ENCODE measurements at regions not wholly inside any gene's neighbourhood (a gene's known extent, or its start where the extent isn't known, plus 50 kb on each side); places are given as distances from the start of the nearest gene placed in this dataset.
"Not testable (repeated sequence)": the region's sequence is repeated elsewhere in the genome, so short reads cannot be mapped to it uniquely, and the experiment has no call there.

DNA sequence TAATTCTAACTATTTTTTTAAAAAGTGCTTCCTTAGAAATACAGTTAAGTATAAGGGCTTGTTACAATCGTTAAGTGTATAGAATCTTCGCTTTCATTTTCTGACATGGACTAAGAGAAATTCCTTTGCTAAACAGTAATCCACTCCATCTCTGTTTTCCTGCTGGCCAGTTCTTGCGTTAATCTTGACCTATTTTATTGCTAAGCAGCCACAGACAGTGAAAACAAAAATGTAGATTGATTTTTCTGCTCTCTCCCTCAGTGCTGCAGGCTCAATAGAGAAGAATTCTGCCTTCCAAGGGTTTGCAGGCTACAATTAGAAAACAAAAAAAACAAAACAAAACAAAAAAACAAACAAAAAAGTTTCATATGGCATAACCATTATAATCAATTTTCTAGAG, 310.4 kb upstream of the ADARB2 start:
- DNase-seq: no peak

DNA sequence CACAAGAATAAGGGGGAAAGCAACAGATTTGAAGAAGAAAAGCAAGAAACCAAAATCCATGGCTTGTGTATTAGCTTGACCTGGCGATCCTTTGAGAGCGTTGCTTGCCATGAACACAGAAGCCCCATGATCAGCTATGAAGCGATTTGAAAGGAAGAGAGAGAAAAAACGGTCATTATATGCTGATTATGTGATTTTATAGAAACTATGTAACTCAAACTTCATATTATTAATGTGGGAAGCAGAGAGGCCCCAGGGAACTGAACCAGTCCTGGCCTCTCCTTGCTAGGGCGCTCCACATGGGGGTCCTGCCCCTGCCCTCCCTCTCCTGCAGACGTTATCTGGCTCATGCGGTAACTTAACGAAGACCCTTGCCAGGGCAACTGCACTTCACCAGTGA, 306.1 kb upstream of the ADARB2 start:
- DNase-seq: no peak

DNA sequence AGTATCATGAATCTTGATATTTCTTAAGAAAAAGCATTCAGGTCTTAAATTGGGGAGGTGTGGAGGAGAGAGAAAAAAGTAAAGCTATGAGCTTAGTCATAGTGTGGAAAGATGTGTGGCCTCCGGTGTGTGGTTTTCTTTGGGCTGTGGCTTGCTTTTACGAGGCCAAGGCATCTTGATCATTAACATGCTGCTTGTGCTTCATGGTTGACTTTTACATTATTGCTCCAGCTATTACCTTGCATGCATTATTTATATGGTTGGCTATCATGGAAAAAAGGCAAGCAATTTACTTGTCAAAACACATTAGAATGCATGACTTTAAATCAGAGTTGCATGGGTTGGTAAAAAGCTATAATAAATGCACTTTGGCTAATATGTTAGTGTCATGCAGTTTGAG, 300.7 kb upstream of the ADARB2 start:
- DNase-seq: no peak

DNA sequence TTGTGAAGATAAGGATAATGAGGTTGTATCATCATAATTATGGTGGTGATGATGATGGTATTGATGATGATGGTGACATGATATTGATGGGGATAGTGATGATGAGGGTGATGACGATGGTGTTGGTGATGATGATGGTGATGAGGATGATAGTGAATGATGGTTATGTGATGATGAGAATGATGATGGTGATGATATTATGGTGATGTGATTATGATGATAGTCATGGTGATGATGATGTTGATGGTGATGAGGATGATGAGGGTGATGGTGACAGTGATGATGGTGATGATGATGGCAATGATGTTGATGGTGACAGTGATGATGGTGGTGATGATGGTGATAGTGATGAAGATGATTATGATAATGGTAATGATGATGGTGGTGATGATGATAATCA, 299.9 kb upstream of the ADARB2 start:
- no peak for DNase-seq

DNA sequence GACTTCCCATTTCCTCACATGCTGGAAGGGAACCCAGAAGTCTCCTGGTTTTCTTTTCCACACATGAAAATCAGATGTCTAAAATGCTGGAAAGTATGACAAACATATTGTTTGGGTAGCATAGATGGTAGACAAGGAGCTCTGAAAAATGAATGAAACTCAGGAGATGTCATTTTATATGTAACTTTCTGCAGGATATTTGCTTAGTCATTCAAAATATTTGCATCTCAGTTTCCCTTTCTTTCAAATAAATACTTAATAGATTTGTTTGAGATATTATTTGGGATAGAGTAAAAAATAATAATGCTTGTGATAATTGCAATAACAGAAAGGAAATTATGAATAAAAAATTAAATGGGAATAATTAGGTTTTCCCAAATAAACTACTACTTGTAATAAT, 298.9 kb upstream of the ADARB2 start:
- no peak for DNase-seq

DNA sequence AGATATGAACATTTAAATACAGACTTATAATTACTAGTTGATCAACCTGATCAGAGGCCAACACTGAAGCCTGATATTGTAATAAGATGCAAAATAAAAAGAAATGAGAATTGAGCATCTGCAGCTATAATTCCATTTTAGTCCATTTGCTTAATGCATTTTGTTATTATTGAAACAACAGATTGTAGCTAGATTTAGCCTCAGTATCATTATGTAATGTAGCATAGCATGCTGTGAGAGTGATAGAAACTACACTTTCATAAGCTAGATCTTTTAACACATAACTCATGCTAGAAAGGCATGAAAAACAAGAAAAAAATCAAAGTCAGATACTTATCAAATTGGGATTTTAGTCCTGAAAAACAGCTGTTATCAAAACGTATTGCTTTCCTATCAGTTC, 292.7 kb upstream of the ADARB2 start:
- DNase-seq: no peak

DNA sequence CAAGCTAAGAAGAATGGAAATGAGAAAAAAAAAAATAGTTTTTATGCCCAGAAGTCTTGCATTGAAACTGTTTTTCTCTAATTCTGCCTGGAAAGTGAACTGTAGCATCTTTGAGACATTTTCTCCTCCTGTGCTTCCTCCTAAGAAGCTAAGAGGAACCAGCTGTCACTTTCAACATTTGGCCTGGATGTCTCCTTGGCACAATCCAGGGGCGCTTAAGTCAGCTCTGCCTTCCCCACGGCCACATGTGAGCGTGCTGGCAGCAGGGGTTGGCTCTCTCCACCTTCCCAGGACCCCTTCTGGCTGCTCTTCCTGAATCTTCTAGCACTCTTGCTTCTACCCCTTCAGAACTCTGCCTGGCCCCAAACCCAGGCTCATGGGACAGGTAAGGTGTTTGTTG, 289.6 kb upstream of the ADARB2 start:
- DNase-seq: no peak

DNA sequence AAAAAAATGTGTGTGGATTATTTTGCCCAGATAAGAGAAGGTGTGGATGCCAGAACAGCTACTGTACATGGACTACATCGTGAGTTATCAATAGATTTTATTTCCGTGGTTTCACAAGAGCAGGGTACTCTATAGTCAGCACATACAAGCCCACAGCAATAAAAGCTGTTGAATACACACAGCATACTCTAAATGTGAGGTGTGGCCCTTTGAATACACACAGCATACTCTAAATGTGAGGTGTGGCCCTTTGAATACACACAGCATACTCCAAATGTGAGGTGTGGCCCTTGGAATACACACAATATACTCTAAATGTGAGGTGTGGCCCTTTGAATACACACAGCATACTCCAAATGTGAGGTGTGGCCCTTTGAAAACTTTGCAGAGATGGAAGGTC, 287.4 kb upstream of the ADARB2 start:
- not testable (repeated sequence) for DNase-seq

DNA sequence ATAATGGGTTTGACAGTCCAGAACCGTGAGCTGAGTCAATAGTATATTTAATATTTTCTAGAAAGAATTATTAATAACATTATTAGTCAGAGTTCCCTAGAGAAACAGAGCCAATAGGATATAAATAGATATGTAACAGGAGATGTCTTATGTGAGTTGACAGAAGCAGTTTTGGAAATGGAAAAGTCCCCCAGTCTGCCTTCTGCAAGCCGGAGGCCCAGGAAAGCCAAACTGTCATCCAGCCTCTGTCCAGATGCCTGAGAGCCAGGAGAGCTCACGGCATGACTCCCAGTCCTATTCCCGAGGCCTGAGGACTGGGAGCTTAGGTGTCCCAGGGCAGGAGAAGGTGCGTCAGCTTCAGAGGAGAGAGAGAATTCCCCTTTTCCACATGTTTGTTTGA, 286.4 kb upstream of the ADARB2 start:
- DNase-seq: no peak

DNA sequence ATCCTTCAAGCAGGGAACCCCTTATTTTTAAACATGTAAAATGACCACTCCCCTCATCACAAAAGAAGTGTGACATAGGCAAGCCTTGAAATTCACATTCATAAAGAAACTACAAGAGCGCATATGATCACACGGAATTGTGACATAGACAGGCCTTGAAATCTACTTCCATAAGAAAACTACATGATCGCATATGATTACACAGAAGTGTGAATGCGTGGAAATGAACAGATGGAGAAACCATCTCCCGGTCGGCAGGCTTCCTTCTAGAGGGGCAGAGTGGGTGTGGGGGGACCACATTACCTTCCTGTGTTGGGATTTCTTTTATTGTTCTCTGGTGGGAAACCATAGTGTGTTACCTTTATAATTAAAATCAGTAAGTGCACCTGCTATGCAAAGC, 285.1 kb upstream of the ADARB2 start:
- no peak for DNase-seq

DNA sequence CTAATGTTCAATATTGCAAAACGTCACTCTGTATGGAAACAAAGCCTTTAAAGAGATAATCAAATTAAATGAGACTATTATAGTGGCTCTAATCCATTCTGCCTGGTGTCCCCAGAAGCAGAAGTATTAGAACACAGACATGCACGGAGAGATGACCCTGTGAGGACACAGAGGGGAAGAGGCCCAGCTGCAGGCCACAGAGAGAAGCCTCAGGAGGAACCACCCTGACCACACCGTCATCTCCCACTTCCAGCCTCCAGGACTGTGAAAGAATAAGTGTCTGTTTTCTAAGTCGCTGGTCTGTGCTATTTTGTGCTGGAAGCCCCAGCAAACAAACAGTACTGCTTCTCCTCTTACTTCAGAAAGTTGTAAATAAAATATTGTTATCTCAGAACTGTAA, 283.5 kb upstream of the ADARB2 start:
- no peak for DNase-seq

DNA sequence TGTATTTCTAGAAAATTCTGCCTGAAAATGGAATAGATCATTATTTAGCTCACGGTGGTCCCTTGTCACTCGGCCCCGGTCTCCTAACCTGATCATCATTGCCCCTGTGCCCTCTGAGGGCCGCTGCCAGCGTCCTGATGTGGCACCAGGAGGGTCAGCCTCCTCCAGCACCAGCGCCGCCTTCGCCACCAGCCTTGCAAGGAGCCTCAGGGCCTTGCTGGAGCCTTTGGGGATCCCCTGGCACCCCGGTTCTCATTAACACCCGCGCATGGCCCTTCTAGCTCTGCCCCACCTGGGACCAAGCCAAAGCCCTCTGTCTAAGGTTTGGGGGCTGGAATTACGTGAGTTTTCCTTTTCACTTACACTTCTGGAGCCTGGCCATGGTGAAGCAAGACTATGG, 282.5 kb upstream of the ADARB2 start:
- no peak for DNase-seq

DNA sequence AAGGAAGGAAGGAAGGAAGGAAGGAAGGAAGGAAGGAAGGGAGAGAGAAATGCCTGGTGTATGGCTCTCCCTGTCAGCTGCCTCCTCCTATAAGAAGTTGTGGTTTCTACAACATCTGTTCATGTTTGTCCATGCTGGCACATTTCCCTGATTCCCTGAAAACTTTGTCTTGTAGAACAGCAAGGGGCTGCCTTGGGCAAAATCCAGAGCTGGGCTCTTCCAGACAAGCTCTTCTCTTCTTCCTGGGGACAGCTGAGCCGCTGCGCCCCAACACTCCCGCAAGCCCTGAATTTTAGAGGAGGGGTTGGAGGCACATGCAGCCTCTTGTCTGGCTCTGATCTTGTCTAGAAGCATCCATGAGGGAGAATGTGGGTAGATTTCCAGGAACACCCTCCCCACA, 282.0 kb upstream of the ADARB2 start:
- DNase-seq: no peak

DNA sequence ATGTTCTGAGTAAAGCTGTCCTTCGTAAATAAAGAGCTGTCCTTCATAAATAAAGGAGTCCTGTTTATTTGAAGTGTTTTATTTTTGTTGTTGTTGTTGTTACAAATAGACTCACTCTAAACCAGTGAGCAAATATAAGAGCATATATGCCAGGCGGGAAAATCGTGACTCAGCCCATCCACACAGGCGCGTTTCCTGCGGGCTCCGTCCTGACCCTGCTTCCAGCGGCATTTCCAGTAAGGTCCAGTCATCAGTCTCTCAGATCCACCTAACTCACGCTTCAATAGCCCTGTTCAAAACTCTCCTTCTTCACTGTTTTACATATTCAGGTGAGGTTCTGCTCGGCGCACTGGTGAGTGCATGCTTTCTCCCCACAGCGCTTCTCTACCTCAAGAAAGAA, 277.2 kb upstream of the ADARB2 start:
- no peak for DNase-seq

DNA sequence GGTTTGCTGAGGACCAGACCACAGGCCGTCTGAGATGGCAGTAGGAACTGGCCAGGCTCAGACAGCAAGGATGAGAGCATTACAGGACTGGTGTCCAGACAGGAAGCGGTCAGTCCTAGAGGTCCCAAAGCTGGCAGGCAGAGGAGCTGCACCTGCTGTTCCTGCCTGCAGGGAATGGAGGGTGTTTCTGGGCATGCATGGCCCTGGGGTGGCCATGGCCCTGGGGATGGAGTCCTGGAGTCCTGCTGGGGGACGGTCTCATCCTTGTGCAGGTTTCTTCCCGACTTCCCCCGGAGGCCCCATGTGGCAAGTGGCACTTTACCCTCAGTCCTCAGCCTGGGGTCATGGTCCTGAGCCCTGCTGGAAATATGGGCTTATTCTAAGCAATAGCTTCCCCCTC, 274.9 kb upstream of the ADARB2 start:
- DNase-seq: no peak

DNA sequence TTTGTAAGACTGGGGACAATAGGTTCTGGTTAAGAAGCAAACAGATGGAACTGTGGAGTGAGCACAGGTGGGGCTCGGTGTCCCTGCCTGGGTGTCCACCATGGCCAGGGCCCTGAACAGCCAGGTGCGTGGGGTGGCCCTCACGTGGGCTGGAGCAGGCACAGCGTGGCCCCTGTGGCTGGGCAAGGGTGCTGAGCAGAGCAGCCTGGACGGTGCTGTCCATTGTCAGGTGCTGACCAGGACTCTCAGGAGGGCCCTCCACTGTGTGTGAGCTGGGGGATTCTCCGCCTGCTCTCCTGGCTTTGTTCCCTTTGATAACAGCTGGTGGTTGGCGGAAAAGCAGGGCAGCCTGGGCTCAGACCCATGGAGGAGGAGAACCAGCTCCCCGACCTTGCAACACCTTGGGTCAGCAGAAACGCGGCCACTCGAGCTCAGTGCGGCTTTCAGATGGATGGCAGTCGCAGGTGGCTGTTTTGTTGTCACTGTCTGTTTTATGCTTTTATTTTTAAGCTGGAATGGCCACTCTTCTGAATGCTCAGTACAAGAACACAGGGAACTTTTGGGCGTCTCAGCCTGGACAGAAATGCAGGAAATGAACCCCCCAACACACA, 273.9 kb upstream of the ADARB2 start:
- no peak for DNase-seq

DNA sequence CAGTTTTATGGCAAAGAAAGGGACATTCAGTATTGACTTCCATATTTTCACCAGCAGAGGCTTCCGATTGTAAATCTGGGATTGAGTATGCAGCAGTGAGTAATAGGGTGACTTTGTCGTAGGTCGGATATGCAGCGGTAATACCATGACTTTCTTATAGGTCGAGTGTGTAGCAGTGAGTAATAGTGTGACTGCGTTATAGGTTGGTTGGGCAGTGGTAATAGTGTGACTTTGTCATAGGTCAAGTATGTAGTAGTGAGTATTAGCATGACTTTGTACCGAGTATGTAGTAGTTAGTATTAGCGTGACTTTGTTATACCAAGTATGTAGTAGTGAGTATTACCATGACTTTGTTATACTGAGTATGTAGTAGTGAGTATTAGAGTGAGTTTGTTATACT, 268.2 kb upstream of the ADARB2 start:
- no peak for DNase-seq

DNA sequence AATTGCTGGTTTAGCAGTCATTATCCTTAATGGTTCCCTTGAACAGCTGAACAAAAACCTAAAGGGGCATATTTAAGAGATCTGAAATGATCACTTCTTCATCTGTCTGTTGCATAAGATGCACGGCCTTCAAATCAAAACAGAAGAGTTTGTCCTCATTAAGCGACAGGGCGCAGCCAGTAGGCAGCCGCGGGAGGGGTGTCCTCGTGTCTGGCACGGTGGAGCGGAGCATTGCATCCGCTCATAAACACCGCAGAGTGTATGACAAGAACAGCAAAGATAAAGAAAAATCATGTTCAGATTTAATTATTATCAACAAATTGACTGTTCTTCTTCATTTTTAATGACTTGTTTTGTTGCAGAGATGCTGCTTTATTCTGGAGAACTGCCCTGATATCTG, 255.6 kb upstream of the ADARB2 start:
- no peak for DNase-seq

DNA sequence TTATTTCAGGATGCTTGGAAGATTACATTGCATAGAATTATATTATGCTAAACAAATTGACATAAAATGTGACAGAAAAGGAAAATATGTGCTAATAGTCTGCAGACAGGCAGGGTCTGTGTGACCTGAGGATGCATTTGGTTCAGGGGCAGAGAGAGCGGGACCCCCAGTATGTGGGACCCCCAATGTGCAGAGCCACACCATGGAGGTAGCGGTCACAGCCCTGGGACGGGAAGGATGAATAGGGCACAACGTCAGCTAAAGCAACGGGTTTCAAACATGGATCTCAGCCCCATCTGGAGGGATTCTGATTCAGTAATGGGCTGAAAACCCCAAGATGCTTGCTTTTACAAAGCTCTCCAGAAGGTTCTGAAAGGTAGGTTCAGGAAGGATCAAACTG, 251.8 kb upstream of the ADARB2 start:
- DNase-seq: no peak

DNA sequence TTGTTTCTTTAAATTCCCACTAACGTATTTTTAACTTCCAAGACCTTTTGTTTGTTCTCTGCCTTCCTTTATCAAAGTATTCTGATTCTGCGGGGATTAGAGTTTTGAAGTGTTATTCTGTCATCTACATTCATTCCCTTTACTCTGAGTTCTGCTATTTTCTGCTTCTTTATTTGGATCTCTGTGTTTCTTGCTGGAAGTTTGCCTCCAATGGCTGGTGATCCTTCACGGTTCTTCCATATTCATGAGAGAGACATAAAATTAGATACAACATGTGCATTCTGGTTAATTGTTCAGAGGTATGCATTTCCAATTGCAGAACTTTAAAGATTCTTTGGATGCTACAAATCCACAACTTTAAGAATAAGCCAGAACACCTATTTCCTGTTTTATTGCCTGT, 244.7 kb upstream of the ADARB2 start:
- no peak for DNase-seq

DNA sequence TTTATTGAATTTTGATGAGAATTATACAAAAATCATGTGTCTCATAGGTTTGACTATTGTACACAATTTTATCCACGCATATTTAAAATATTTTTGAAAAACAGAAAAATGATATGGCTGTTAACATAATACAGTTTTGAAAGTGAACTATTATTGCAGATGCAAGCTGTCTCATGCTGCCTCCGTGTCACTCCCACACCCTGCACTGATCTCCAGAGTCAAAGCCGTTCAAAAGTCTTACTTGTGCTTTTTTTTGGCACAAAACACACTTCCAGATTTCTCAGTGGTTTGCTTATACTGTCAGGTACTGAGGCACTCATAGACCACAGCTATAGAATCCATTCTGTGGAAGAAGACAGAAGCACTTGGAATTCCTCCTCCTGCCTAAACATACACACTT, 243.1 kb upstream of the ADARB2 start:
- DNase-seq: no peak

DNA sequence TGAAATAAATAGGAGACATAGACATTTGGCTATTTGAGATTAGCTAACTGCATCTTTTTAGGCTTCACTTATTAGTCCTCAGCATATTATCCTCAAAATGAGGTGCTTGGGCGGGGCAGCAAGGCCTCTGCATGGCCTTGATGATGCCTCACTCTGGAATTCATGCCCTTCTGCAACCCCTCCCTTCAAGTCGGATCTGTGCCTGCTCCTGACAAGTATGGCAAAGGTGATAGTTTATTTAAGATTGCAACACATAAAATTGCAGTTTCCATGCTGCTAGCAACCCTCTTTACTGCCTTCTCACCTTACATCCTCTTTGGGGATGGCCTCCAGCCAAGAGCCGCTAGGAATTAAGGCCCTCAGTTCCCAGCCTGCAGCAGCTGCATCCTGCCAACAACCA, 241.3 kb upstream of the ADARB2 start:
- no peak for DNase-seq

DNA sequence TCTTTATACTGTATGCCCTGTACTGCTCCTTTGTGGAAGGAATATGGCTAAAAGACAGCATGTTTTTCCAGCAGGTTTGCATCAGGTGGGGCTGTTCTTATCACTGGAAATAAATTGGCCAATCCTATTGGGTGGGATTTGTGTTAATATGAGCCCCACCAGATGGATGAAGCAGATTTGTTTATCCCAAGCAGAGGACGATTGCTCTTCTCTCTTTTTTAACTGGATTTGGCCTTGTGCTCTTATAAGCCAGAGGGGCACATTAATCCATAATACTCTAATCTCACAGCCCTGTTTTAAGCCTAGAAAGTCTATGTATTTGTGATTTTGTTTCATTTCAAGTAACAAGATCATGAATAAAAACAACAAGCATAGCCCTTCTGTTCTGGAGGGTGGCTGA, 240.1 kb upstream of the ADARB2 start:
- DNase-seq: no peak

DNA sequence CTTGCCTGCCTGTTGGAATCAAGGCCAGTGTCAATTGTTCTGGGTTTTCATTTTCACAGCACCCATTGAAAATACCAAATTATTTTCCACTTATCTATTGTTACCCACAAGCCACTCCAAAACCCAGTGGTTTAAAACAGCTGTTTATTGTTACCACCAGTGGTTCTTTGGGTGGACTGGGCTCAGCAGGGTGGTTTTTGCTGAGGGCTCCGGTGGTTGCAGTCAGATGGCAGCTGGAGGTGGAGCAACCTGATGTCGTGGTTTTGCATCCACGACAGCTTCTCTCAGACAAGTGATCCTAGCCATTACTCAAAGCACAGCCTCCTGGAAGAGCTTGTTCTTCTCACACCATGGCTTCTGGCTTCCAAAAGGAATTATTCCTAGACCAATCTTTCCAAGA, 235.1 kb upstream of the ADARB2 start:
- no peak for DNase-seq

DNA sequence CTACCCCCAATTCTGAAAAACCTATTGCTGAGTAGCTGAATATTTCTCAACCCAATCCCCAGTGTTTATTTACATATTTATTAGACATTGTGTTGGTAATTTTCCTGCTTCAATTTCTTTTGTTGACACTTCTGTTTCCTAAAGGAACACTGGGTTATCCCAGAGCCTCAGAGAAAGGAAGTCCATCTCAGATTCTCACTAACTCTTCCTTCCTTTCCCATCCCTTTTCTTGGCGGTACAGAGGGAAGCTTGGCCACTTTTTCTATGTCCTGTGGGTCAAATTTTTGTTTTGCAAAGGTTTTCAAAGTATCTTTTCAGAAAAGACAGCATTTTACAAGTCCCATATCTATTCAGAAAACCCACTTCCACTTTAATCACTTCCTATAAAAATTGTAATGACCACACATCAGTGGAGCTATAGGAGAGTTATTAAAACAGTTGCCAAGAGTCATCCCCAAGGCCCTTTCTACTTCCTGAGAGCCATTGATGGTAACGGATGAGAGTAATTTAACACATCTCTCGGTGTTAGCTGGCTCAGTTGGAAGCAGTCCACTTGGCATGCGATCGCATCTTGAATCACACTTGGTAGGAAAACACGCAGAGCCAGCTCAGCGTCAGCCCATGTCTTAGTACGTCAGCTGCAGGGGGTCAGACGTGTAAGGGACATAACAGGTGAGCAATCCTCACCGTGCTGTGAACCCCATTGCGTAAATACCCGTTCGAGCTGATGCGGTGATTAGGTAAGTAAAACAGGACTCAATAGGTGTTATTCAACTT, 231.1 kb upstream of the ADARB2 start:
- no peak for DNase-seq

Measured in activated effector memory CD4-positive, alpha-beta T cell treated with Interleukin-2 at 50 U/mL for 16 hours (primary cell).